SK-N-SH (cell line): ENCODE measurements at regions not wholly inside any gene's neighbourhood (a gene's known extent, or its start where the extent isn't known, plus 50 kb on each side); places are given as distances from the start of the nearest gene placed in this dataset.

Source experiments
- CTCF ChIP-seq: fragments of 200-600 bp; sonication (generic); IDR thresholded peaks from 2 replicates; pipeline ENCODE4 v1.6.1; 2017; ENCODE audit warnings: antibody characterized with exemption, mild to moderate bottlenecking, moderate library complexity
- EP300 ChIP-seq, 2 experiments: IDR thresholded peaks; 2 replicates each; pipeline versions ENCODE4 v1.4.0 to v1.6.1; 2012; ENCODE audit warnings: borderline replicate concordance in 1 of 2, low read depth in 1 of 2, low read length in 1 of 2
- FOXM1 ChIP-seq: IDR thresholded peaks from 2 replicates; pipeline ENCODE4 v1.4.0; 2012; ENCODE audit warnings: low read depth, mild to moderate bottlenecking
- GABPA ChIP-seq: IDR thresholded peaks from 2 replicates; pipeline ENCODE4 v1.4.0; 2012; ENCODE audit warnings: low read depth, mild to moderate bottlenecking
- JUND ChIP-seq: IDR thresholded peaks from 2 replicates; pipeline ENCODE4 v1.4.0; 2012
- MXI1 ChIP-seq: IDR thresholded peaks from 2 replicates; pipeline ENCODE4 v1.6.1; 2012; ENCODE audit warnings: mild to moderate bottlenecking, low read depth, low read length, improper control_type of control experiment
- POLR2AphosphoS5 ChIP-seq: IDR thresholded peaks from 2 replicates; pipeline ENCODE4 v1.6.1; 2012; ENCODE audit warnings: low read depth, low read length
- RAD21 ChIP-seq: IDR thresholded peaks from 2 replicates; pipeline ENCODE4 v1.6.1; 2012; ENCODE audit warnings: mild to moderate bottlenecking, low read length
- RXRA ChIP-seq: IDR thresholded peaks from 2 replicates; pipeline ENCODE4 v1.4.0; 2012; ENCODE audit warnings: low read depth, mild to moderate bottlenecking, borderline replicate concordance
- TEAD4 ChIP-seq: IDR thresholded peaks from 2 replicates; pipeline ENCODE4 v1.4.0; 2012; ENCODE audit warnings: mild to moderate bottlenecking, borderline replicate concordance; ENCODE audit not compliant: insufficient read depth
- YY1 ChIP-seq: IDR thresholded peaks from 2 replicates; pipeline ENCODE4 v1.4.0; 2012; ENCODE audit warnings: low read depth, mild to moderate bottlenecking

- no peak for TF ChIP-seq FOXM1
- TF ChIP-seq POLR2AphosphoS5, result no peak
- TF ChIP-seq RAD21, result peak; percentile 59
- TF ChIP-seq TEAD4, result no peak
- TF ChIP-seq YY1, result no peak
- peak; percentile 66 for TF ChIP-seq CTCF
- no peak for TF ChIP-seq GABPA
- TF ChIP-seq JUND, result no peak
- no peak for TF ChIP-seq MXI1
- no peak for TF ChIP-seq RXRA
- no peak for TF ChIP-seq EP300 (IDR thresholded peaks at IDR 0.05; ENCODE audit: borderline replicate concordance in 1 of 2, low read depth in 1 of 2, low read length in 1 of 2)
These were observed 59.2 kb upstream of the CLINT1 start for GRCh38 chr5:157917899-157918809.
